ENCODE measurements at regions not wholly inside any gene's neighbourhood (a gene's known extent, or its start where the extent isn't known, plus 50 kb on each side); places are given as distances from the start of the nearest gene placed in this dataset.

GRCh38 chr17:77274096-77274845, 133.5 kb downstream of the SEC14L1 start:
- no peak for TF ChIP-seq FOXP2 (optimal IDR thresholded peaks at IDR 0.05; ENCODE audit: borderline replicate concordance, extremely low read depth, extremely low read length, insufficient read depth)
- TF ChIP-seq, protein P1, sequence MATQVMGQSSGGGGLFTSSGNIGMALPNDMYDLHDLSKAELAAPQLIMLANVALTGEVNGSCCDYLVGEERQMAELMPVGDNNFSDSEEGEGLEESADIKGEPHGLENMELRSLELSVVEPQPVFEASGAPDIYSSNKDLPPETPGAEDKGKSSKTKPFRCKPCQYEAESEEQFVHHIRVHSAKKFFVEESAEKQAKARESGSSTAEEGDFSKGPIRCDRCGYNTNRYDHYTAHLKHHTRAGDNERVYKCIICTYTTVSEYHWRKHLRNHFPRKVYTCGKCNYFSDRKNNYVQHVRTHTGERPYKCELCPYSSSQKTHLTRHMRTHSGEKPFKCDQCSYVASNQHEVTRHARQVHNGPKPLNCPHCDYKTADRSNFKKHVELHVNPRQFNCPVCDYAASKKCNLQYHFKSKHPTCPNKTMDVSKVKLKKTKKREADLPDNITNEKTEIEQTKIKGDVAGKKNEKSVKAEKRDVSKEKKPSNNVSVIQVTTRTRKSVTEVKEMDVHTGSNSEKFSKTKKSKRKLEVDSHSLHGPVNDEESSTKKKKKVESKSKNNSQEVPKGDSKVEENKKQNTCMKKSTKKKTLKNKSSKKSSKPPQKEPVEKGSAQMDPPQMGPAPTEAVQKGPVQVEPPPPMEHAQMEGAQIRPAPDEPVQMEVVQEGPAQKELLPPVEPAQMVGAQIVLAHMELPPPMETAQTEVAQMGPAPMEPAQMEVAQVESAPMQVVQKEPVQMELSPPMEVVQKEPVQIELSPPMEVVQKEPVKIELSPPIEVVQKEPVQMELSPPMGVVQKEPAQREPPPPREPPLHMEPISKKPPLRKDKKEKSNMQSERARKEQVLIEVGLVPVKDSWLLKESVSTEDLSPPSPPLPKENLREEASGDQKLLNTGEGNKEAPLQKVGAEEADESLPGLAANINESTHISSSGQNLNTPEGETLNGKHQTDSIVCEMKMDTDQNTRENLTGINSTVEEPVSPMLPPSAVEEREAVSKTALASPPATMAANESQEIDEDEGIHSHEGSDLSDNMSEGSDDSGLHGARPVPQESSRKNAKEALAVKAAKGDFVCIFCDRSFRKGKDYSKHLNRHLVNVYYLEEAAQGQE (IDR thresholded peaks at IDR 0.05; ENCODE audit: insufficient read depth in 1 of 2, low read depth in 2 of 2, low read length in 2 of 2): 0 out of 4 replicates have a peak, but pooled peaks have one; percentile 22 to 65

DNA sequence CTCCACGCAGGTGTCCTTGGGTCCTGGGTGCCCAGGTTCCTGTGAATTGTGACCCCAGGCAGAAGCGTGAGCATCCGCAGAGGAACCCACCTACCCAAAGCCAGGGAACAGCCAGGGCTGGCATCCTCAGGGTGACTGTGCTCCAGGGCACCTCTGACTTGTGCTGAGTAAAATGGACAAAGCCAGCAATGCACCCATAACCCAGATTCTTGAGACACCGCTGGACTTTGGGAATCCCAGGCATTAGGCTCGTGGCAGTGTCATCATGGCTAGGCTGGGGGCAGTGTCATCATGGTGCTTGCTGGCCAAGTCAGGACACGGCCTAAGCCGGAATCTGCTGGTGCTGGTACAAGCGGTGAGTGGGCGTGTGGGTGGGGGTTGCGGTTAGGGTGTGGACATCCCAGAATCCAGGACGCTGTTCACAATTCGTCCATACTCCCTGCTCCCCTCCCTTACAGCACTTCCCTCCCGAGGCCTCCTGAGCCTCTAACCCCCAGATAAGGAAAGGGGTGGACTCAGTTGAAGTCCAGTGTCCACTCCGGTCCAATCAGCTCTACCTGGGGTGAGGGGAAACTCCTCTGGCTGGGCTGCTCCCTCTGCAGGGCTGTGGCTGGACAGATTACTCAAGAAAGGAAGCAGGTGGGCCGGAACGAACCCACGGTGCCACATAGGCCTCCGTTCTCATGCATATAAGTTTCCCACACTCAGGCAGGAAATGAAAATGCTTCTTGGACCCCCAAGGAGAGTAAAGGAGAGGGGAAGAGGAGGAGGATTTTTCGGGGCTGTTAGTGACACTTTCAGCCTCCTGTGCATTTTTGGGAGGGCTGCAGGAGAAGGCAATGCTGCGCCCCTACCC, 138.9 kb downstream of the SEC14L1 start:
- TF ChIP-seq TAF1 (IDR thresholded peaks at IDR 0.05; ENCODE audit: borderline replicate concordance, insufficient read depth, low read length): no peak
- no peak for TF ChIP-seq FOXP2 (optimal IDR thresholded peaks at IDR 0.05; ENCODE audit: borderline replicate concordance, extremely low read depth, extremely low read length, insufficient read depth)
- TF ChIP-seq, protein P1 (IDR thresholded peaks at IDR 0.05; ENCODE audit: insufficient read depth in 1 of 2, low read depth in 2 of 2, low read length in 2 of 2): no peak
- no peak for TF ChIP-seq SIN3A (IDR thresholded peaks at IDR 0.05; ENCODE audit: borderline replicate concordance, insufficient read depth, low read length)
- no peak for TF ChIP-seq POLR2AphosphoS5 (IDR thresholded peaks at IDR 0.05; ENCODE audit: low read depth, low read length)

GRCh38 chr17:77280304-77281121, 139.7 kb downstream of the SEC14L1 start:
- TF ChIP-seq POLR2AphosphoS5 (IDR thresholded peaks at IDR 0.05; ENCODE audit: low read depth, low read length): no peak
- TF ChIP-seq, protein P1 (IDR thresholded peaks at IDR 0.05; ENCODE audit: insufficient read depth in 1 of 2, low read depth in 2 of 2, low read length in 2 of 2): no peak
- TF ChIP-seq FOXP2 (optimal IDR thresholded peaks at IDR 0.05; ENCODE audit: borderline replicate concordance, extremely low read depth, extremely low read length, insufficient read depth): peak; percentile 29

DNA sequence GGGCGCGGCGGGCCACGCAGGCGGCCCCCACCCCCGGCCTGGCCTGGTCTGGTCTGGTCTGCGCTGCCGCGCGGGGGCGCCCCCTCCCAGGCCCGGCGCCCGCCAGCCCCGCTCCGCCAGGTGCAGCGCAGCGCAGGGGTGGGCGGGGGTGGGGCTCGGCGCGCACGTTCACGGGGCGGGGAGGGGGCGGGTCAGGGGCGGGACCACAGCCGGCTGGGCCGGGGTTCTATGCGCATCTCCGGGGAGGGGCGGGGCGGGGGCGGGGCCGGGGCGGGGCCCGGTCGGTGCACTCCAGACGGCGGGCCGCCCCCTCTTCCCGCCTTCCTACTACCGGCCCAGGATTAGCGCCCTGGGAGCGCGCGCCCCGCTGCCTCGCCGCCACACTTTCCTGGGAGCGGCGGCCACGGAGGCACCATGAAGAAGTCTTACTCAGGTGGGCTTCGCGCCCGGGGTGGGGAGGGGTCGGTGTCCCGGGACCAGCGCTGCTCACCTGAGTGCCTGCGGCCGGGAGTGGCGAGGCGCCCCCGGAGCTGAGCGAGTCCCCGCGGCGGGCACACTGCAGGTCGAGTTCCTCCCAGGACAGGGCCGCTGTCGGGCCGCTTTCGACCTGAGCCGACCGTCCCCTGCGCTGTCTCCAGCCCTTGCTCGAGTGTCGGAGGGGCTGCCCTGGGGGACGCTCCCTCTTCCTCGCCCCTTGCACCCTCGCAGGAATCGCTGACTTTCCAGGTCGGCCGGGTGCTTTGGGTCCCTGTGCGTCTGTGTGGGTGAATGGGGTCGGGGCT, 140.5 kb downstream of the SEC14L1 start:
- TF ChIP-seq TAF1 (IDR thresholded peaks at IDR 0.05; ENCODE audit: borderline replicate concordance, insufficient read depth, low read length) (no peak), SIN3A (IDR thresholded peaks at IDR 0.05; ENCODE audit: borderline replicate concordance, insufficient read depth, low read length) (no peak), FOXP2 (optimal IDR thresholded peaks at IDR 0.05; ENCODE audit: borderline replicate concordance, extremely low read depth, extremely low read length, insufficient read depth) (no peak), POLR2AphosphoS5 (IDR thresholded peaks at IDR 0.05; ENCODE audit: low read depth, low read length) (no peak)
- TF ChIP-seq, protein P1 (IDR thresholded peaks at IDR 0.05; ENCODE audit: insufficient read depth in 1 of 2, low read depth in 2 of 2, low read length in 2 of 2): no peak

All from PFSK-1 (cell line).